CD14-positive monocyte (primary cell): ENCODE measurements at regions not wholly inside any gene's neighbourhood (a gene's known extent, or its start where the extent isn't known, plus 50 kb on each side); places are given as distances from the start of the nearest gene placed in this dataset.

Experiments used
- DNase-seq, 3 donors: peaks; one replicate each; pipeline ENCODE4 v3.0.0-alpha.2; 2011 to 2022
- H2AFZ ChIP-seq: 2 replicates; pipeline ENCODE4 v1.6.0; 2012; ENCODE audit warnings: mild to moderate bottlenecking, low read depth, low read length, inconsistent platforms; ENCODE audit not compliant: insufficient read depth, poor library complexity, severe bottlenecking
- H3K27ac ChIP-seq, 2 donors: 1 replicate in 1 of 2; 2 replicates in 1 of 2; pipeline ENCODE4 v1.5.1; 2012 to 2013; ENCODE audit warnings: low read length in 2 of 2, control low read depth in 1 of 2, inconsistent platforms in 1 of 2, low read depth in 1 of 2, mild to moderate bottlenecking in 1 of 2
- H3K27me3 ChIP-seq, 2 donors: one replicate each; pipeline versions ENCODE4 v1.6.0 to v1.6.1; 2011 to 2013; ENCODE audit warnings: low read length in 2 of 2; ENCODE audit not compliant: control insufficient read depth in 2 of 2, insufficient read depth in 2 of 2
- H3K36me3 ChIP-seq, 2 donors: replicated peaks in 1 of 2; 1 replicate in 1 of 2; 2 replicates in 1 of 2; pipeline versions ENCODE4 v1.5.1 to v1.6.1; 2012 to 2013; ENCODE audit warnings: low read length in 2 of 2, control low read depth in 1 of 2, inconsistent platforms in 1 of 2, mild to moderate bottlenecking in 1 of 2; ENCODE audit not compliant: insufficient read depth in 2 of 2, control insufficient read depth in 1 of 2
- H3K4me1 ChIP-seq, 2 donors: 1 replicate in 1 of 2; 2 replicates in 1 of 2; pipeline versions ENCODE4 v1.5.1 to v1.6.1; 2012 to 2013; ENCODE audit warnings: low read length in 2 of 2, control low read depth in 1 of 2, inconsistent platforms in 1 of 2, mild to moderate bottlenecking in 1 of 2, moderate library complexity in 1 of 2; ENCODE audit not compliant: insufficient read depth in 2 of 2, control insufficient read depth in 1 of 2
- H3K4me2 ChIP-seq: replicated peaks from 2 replicates; pipeline ENCODE3; 2012; ENCODE audit warnings: low read length, moderate library complexity, mild to moderate bottlenecking; ENCODE audit not compliant: poor library complexity, severe bottlenecking; ENCODE audit errors: extremely low read depth
- H3K4me3 ChIP-seq, 3 experiments: fragments of 200-600 bp in 1 of 3; sonication (generic) in 1 of 3; replicated peaks in 1 of 3; 1 replicate in 2 of 3; 2 replicates in 1 of 3; pipeline ENCODE4 v1.5.1; 2011 to 2013; ENCODE audit warnings: low read length in 3 of 3, mild to moderate bottlenecking in 3 of 3, control low read depth in 2 of 3, low read depth in 2 of 3, inconsistent platforms in 1 of 3, moderate library complexity in 1 of 3
- H3K79me2 ChIP-seq: 2 replicates; pipeline ENCODE4 v1.6.0; 2012; ENCODE audit warnings: mild to moderate bottlenecking, control low read depth, inconsistent platforms, low read length, moderate library complexity; ENCODE audit not compliant: insufficient read depth
- H3K9ac ChIP-seq: 2 replicates; pipeline ENCODE4 v1.6.0; 2017; ENCODE audit warnings: low read length, mild to moderate bottlenecking; ENCODE audit not compliant: insufficient read depth, poor library complexity, severe bottlenecking
- H3K9me3 ChIP-seq, 2 donors: replicated peaks in 1 of 2; 1 replicate in 1 of 2; 2 replicates in 1 of 2; pipeline versions ENCODE4 v1.5.1 to v1.6.1; 2012 to 2013; ENCODE audit warnings: low read length in 2 of 2, control low read depth in 1 of 2; ENCODE audit not compliant: control insufficient read depth in 1 of 2, insufficient read depth in 1 of 2
- H4K20me1 ChIP-seq: 2 replicates; pipeline ENCODE4 v1.6.0; 2012; ENCODE audit warnings: mild to moderate bottlenecking, low read length, control low read depth, moderate library complexity; ENCODE audit not compliant: insufficient read depth
- H3K27ac Mint-ChIP-seq, 7 donors: one replicate each; pipeline ENCODE4 v1.8.0; 2020; ENCODE audit warnings: mild to moderate bottlenecking in 7 of 7, mixed read lengths in 7 of 7, moderate library complexity in 6 of 7, inconsistent platforms in 2 of 7
- H3K27me3 Mint-ChIP-seq, 3 donors: one replicate each; pipeline ENCODE4 v1.8.0; 2021 to 2022; ENCODE audit warnings: low read depth in 3 of 3, mild to moderate bottlenecking in 3 of 3, mixed read lengths in 3 of 3, moderate library complexity in 3 of 3, inconsistent platforms in 1 of 3
- H3K36me3 Mint-ChIP-seq, 2 donors: one replicate each; pipeline ENCODE4 v1.8.0; 2020; ENCODE audit warnings: mixed read lengths in 2 of 2, inconsistent platforms in 1 of 2, mild to moderate bottlenecking in 1 of 2
- H3K4me1 Mint-ChIP-seq: one replicate; pipeline ENCODE4 v1.8.0; 2020; ENCODE audit warnings: mild to moderate bottlenecking, mixed read lengths
- H3K4me3 Mint-ChIP-seq, 2 donors: one replicate each; pipeline ENCODE4 v1.8.0; 2020; ENCODE audit warnings: mild to moderate bottlenecking in 2 of 2, mixed read lengths in 2 of 2, moderate library complexity in 1 of 2
- H3K9me3 Mint-ChIP-seq, 7 donors: one replicate each; pipeline ENCODE4 v1.8.0; 2020 to 2022; ENCODE audit warnings: mixed read lengths in 7 of 7, mild to moderate bottlenecking in 6 of 7, moderate library complexity in 6 of 7, inconsistent platforms in 2 of 7
- WGBS: methylation state at CpG from one replicate; pipeline ENCODE4 v1.1.5; 2013; ENCODE audit warnings: missing lambda C conversion rate; ENCODE audit not compliant: insufficient coverage; 5-methylcytosine and 5-hydroxymethylcytosine counted together
- intact Hi-C, 2 donors: fragments of 100-400 bp; cut with micrococcal nuclease; formaldehyde crosslinking; loops; one replicate each; pipeline versions ENCODE4 v1.15.0 to v1.15.1; 2023
- TF ChIP-seq, protein P1 (sequence below): fragments of 200-600 bp; IDR thresholded peaks from one replicate; pipeline ENCODE4 v1.8.0; 2022; ENCODE audit warnings: antibody characterized with exemption, mild to moderate bottlenecking

DNA sequence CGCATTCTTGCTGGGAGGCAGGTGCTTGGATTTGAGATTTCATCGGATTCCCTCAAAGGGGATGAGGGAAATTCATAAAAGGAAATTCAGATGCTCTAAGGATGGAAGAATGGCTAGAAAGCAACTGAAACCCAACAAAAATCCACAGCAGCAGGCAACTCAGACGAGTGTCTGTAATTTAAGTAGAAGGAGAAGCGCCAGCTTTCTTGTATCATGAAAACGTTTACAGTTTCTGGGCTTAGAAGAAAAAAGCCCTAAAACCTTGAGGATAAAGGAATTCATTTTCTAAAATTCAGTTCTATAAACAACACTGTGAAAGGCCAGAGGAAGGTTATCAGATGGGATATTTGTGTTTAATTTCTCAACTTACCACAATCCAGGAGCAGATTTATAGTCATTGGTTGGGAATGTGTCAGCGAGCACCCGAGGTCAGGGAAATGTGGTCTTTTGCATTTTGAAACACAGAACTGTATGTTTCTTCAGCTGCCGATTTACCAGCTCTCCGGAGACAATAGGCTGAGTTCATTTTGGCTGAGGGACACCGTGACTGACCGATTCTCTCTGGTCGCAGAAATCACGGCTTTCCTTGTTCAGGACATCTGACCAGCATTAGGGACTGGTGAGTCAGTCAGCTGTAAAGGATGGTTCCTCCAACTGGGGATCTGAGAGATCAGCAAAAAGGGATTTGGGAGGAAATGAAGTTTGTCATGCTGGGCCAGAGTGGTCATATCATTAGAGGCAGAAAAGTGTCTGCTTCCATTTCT lies 111.6 kb upstream of the ERRFI1 start:
- Histone ChIP-seq H3K27me3 (peaks cover 15 to 41% of the 10 kb centered on the region in 2 donors), H3K9ac (no peak overlapping the region), H3K36me3 (no peaks in the 10 kb centered on the region), H3K4me3 (no peak overlapping the region), H3K27ac (no peak overlapping the region), H3K4me2 (no peak overlapping the region), H3K4me1 (no peaks in the 10 kb centered on the region), H3K79me2 (no peaks in the 10 kb centered on the region), H3K9me3 (no peaks in the 10 kb centered on the region), H2AFZ (no peak overlapping the region), H4K20me1 (no peaks in the 10 kb centered on the region)
- TF ChIP-seq, protein P1, sequence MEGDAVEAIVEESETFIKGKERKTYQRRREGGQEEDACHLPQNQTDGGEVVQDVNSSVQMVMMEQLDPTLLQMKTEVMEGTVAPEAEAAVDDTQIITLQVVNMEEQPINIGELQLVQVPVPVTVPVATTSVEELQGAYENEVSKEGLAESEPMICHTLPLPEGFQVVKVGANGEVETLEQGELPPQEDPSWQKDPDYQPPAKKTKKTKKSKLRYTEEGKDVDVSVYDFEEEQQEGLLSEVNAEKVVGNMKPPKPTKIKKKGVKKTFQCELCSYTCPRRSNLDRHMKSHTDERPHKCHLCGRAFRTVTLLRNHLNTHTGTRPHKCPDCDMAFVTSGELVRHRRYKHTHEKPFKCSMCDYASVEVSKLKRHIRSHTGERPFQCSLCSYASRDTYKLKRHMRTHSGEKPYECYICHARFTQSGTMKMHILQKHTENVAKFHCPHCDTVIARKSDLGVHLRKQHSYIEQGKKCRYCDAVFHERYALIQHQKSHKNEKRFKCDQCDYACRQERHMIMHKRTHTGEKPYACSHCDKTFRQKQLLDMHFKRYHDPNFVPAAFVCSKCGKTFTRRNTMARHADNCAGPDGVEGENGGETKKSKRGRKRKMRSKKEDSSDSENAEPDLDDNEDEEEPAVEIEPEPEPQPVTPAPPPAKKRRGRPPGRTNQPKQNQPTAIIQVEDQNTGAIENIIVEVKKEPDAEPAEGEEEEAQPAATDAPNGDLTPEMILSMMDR: no peak
- 37% methylated on average over 9 of the region's 13 CpGs for WGBS
- intact Hi-C loops: no loop called here
- Mint-ChIP-seq H3K4me1 (peaks cover 14% of the 10 kb centered on the region), H3K9me3 (peaks cover 0 to 2% (median 0%) of the 10 kb centered on the region in 7 donors), H3K27me3 (peaks cover 44 to 48% (median 45%) of the 10 kb centered on the region in 3 donors), H3K36me3 (no peaks in the 10 kb centered on the region), H3K4me3 (peak overlapping the region in 1 of 2 donors; percentile 19), H3K27ac (peak overlapping the region in 1 of 7 donors; percentile 16)
- DNase-seq: no peak

DNA sequence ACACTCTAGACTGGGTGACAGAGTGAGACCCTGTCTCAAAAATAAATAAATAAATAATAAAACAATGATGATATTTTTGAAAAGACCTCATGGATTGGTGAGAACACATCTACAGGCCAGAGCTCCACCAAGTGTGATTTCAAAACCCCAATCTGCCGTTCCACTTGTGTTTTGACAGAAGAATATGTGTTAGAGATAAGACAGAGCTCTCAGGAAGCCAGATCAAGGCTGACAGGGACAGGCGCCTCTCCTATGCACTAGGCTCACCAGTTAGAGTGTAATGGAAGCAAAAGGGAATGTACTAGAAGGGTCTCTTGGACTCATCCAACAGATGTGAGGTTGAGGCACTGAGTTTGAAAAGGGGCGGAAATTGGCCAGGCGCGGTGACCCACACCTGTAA lies 110.7 kb upstream of the ERRFI1 start:
- H3K9ac ChIP-seq: no peak overlapping the region
- H3K27me3 Mint-ChIP-seq: peaks cover 46 to 52% (median 48%) of the 10 kb centered on the region in 3 donors

More for the DNA sequence above, 110.7 kb upstream of the ERRFI1 start:
- no peaks in the 10 kb centered on the region for H4K20me1 ChIP-seq
- Mint-ChIP-seq H3K27ac (no peak overlapping the region), H3K36me3 (no peaks in the 10 kb centered on the region), H3K4me3 (no peak overlapping the region), H3K4me1 (peaks cover 13% of the 10 kb centered on the region), H3K9me3 (peaks cover 0 to 2% (median 0%) of the 10 kb centered on the region in 7 donors)
- H2AFZ ChIP-seq: no peak overlapping the region
- H3K4me3 ChIP-seq: no peak overlapping the region
- peaks cover 15 to 41% of the 10 kb centered on the region in 2 donors for H3K27me3 ChIP-seq
- 89% methylated on average over 3 of the region's 5 CpGs for WGBS
- H3K79me2 ChIP-seq: no peaks in the 10 kb centered on the region
- no peak for DNase-seq
- no peak overlapping the region for H3K4me2 ChIP-seq
- no peak overlapping the region for H3K27ac ChIP-seq
- no peaks in the 10 kb centered on the region for H3K4me1 ChIP-seq
- H3K9me3 ChIP-seq: no peaks in the 10 kb centered on the region
- no peaks in the 10 kb centered on the region for H3K36me3 ChIP-seq
- TF ChIP-seq, protein P1: no peak
- intact Hi-C loops: no loop called here
